NCI-H1048 (cell line): ENCODE measurements at regions not wholly inside any gene's neighbourhood (a gene's known extent, or its start where the extent isn't known, plus 50 kb on each side); places are given as distances from the start of the nearest gene placed in this dataset.

Experiments used
- DNase-seq: peaks from one replicate; lab custom pipeline; 2025; lab: John Stamatoyannopoulos, UW

GRCh38 chr9:120291050-120291449, 288.9 kb downstream of the CDK5RAP2 start:
- DNase-seq = no peak

- no peak for DNase-seq
Measured at GRCh38 chr9:120289990-120290975, 289.7 kb downstream of the CDK5RAP2 start.

GRCh38 chr9:120289098-120289497, 290.9 kb downstream of the CDK5RAP2 start:
- DNase-seq = no peak

- no peak for DNase-seq
Measured at GRCh38 chr9:120286530-120286929, 293.4 kb downstream of the CDK5RAP2 start.

- no peak for DNase-seq
Measured at GRCh38 chr9:120284821-120285220, 295.1 kb downstream of the CDK5RAP2 start.

- no peak for DNase-seq
Measured at GRCh38 chr9:120281665-120282064, 298.3 kb downstream of the CDK5RAP2 start.

- no peak for DNase-seq
Measured at GRCh38 chr9:120267929-120268328, 312.0 kb downstream of the CDK5RAP2 start.

- DNase-seq = no peak
Measured at GRCh38 chr9:120265791-120266190, 314.2 kb downstream of the CDK5RAP2 start.

GRCh38 chr9:120264528-120264927, 315.4 kb downstream of the CDK5RAP2 start:
- no peak for DNase-seq

GRCh38 chr9:120263836-120264235, 316.1 kb downstream of the CDK5RAP2 start:
- no peak for DNase-seq

- no peak for DNase-seq
Measured at GRCh38 chr9:120261419-120261818, 318.5 kb downstream of the CDK5RAP2 start.

GRCh38 chr9:120259100-120259499, 320.9 kb downstream of the CDK5RAP2 start:
- no peak for DNase-seq

GRCh38 chr9:120258096-120258495, 321.9 kb downstream of the CDK5RAP2 start:
- DNase-seq = no peak

- no peak for DNase-seq
Measured at GRCh38 chr9:120257483-120257882, 322.5 kb downstream of the CDK5RAP2 start.

- no peak for DNase-seq
Measured at GRCh38 chr9:120256146-120256545, 323.8 kb downstream of the CDK5RAP2 start.

- DNase-seq = no peak
Measured at GRCh38 chr9:120252248-120252647, 327.7 kb downstream of the CDK5RAP2 start.

GRCh38 chr9:120242116-120242811, 337.7 kb downstream of the CDK5RAP2 start:
- DNase-seq = no peak

GRCh38 chr9:120236596-120236995, 343.4 kb downstream of the CDK5RAP2 start:
- no peak for DNase-seq

GRCh38 chr9:120235081-120235480, 344.9 kb downstream of the CDK5RAP2 start:
- no peak for DNase-seq

- DNase-seq = no peak
Measured at GRCh38 chr9:120230227-120230626, 349.7 kb downstream of the CDK5RAP2 start.

GRCh38 chr9:120221844-120222243, 358.1 kb downstream of the CDK5RAP2 start:
- no peak for DNase-seq

GRCh38 chr9:120214332-120214731, 365.6 kb downstream of the CDK5RAP2 start:
- DNase-seq = no peak

GRCh38 chr9:120212853-120213200, 367.1 kb downstream of the CDK5RAP2 start:
- DNase-seq = no peak
